HepG2 (cell line): ENCODE measurements at regions not wholly inside any gene's neighbourhood (a gene's known extent, or its start where the extent isn't known, plus 50 kb on each side); places are given as distances from the start of the nearest gene placed in this dataset.

Experiments used
- ATAC-seq: fragments of 200-7000 bp; cut with Tn5 transposase; 3 replicates; pipeline ENCODE4 v1.9.1; 2020; ENCODE audit warnings: mild to moderate bottlenecking, moderate library complexity
- BruUV-seq: library from RNA; stranded (reverse); fragments of 400-500 nt; replicated peaks from 2 replicates; lab custom pipeline; 2021; lab: Mats Ljungman, UMichigan
- CTCF ChIA-PET: fragments of 300-600 bp; formaldehyde crosslinking; extraction: SDS; loops from one replicate; lab custom pipeline; 2021; ENCODE audit warnings: low total read pairs, inconsistent platforms, low intra/inter-chr PET ratio; lab: Yijun Ruan, JAX
- POLR2A ChIA-PET: fragments of 350-600 bp; sonication (Branson Sonifier 250); formaldehyde crosslinking; loops from one replicate; lab custom pipeline; 2020; ENCODE audit warnings: antibody characterized with exemption, inconsistent platforms; lab: Yijun Ruan, JAX
- DNase-seq: peaks from one replicate; pipeline ENCODE4 v3.0.0-alpha.2; 2015; ENCODE audit warnings: low spot score
- FAIRE-seq: peaks from 3 replicates; lab custom pipeline; 2011; peaks lifted over from hg19 to GRCh38; lab: Jason Lieb, UNC
- H2AFZ ChIP-seq: one replicate; pipeline ENCODE4 v1.6.1; 2011; ENCODE audit warnings: low read length, inconsistent platforms
- H3K27ac ChIP-seq: fragments of 300-600 bp; 3 replicates; pipeline ENCODE4 v1.8.0; 2011; ENCODE audit warnings: mixed run types, mild to moderate bottlenecking, mixed read lengths, low read length, inconsistent platforms; ENCODE audit not compliant: insufficient read depth; ENCODE audit errors: extremely low read length
- H3K27me3 ChIP-seq, 2 experiments: fragments of 200-600 bp in 1 of 2; 2 replicates in 1 of 2; 3 replicates in 1 of 2; pipeline versions ENCODE4 v1.6.0 to v1.8.0; 2011; ENCODE audit warnings: low read length in 2 of 2, mild to moderate bottlenecking in 2 of 2, moderate library complexity in 2 of 2, inconsistent platforms in 1 of 2; ENCODE audit not compliant: insufficient read depth in 2 of 2, control insufficient read depth in 1 of 2
- H3K36me3 ChIP-seq, 2 experiments: fragments of 200-600 bp in 1 of 2; replicated peaks in 1 of 2; 2 replicates in 1 of 2; 3 replicates in 1 of 2; pipeline versions ENCODE4 v1.5.1 to v1.8.0; 2011; ENCODE audit warnings: low read length in 2 of 2, inconsistent platforms in 1 of 2; ENCODE audit not compliant: insufficient read depth in 2 of 2, control insufficient read depth in 1 of 2
- H3K4me1 ChIP-seq: 2 replicates; pipeline ENCODE4 v1.5.1; 2012; ENCODE audit warnings: low read length, inconsistent platforms; ENCODE audit not compliant: insufficient read depth
- H3K4me2 ChIP-seq: 2 replicates; pipeline ENCODE4 v1.6.0; 2011; ENCODE audit warnings: low read depth, low read length, inconsistent platforms
- H3K4me3 ChIP-seq, 3 experiments: fragments of 200-600 bp in 1 of 3; sonication (generic), shearing (Covaris generic) in 1 of 3; replicated peaks in 1 of 3; 2 replicates each; pipeline ENCODE4 v1.5.1; 2011 to 2016; ENCODE audit warnings: low read length in 3 of 3, inconsistent platforms in 2 of 3, low read depth in 2 of 3, mild to moderate bottlenecking in 2 of 3, control low read depth in 1 of 3, mixed read lengths in 1 of 3; ENCODE audit not compliant: insufficient read depth in 1 of 3
- H3K79me2 ChIP-seq: one replicate; pipeline ENCODE4 v1.6.1; 2011; ENCODE audit warnings: low read length, inconsistent platforms; ENCODE audit not compliant: insufficient read depth
- H3K9ac ChIP-seq: 2 replicates; pipeline ENCODE4 v1.6.0; 2011; ENCODE audit warnings: mild to moderate bottlenecking, low read depth, low read length, inconsistent platforms; ENCODE audit not compliant: insufficient read depth
- H3K9me3 ChIP-seq: 2 replicates; pipeline ENCODE4 v1.5.1; 2012; ENCODE audit warnings: mild to moderate bottlenecking, low read length
- H4K20me1 ChIP-seq: 2 replicates; pipeline ENCODE4 v1.6.0; 2011; ENCODE audit warnings: inconsistent platforms, mild to moderate bottlenecking, low read length, moderate library complexity; ENCODE audit not compliant: insufficient read depth
- ARNT ChIP-seq: fragments of 450-650 bp; IDR thresholded peaks from 2 replicates; pipeline ENCODE4 v1.6.1; 2017
- FOXK1 ChIP-seq: sonication (generic); formaldehyde crosslinking; IDR thresholded peaks from 2 replicates; pipeline ENCODE4 v1.4.0; 2020; ENCODE audit warnings: low read depth, missing genetic modification reagents, borderline replicate concordance
- KDM1A ChIP-seq: IDR thresholded peaks from 2 replicates; pipeline ENCODE4 v1.6.1; 2016; ENCODE audit warnings: missing compliant biosample characterization
- MYNN ChIP-seq: sonication (generic); formaldehyde crosslinking; IDR thresholded peaks from 2 replicates; pipeline ENCODE4 v1.4.0; 2020; ENCODE audit warnings: mild to moderate bottlenecking, low read depth, missing genetic modification reagents
- NFE2L2 ChIP-seq: fragments of 150-350 bp; IDR thresholded peaks from 2 replicates; pipeline ENCODE4 v1.6.1; 2014; ENCODE audit warnings: low read length
- NFIC ChIP-seq: IDR thresholded peaks from 2 replicates; pipeline ENCODE4 v1.6.1; 2012; ENCODE audit warnings: mild to moderate bottlenecking, low read length, inconsistent platforms
- REXO4 ChIP-seq: sonication (generic); formaldehyde crosslinking; IDR thresholded peaks from 2 replicates; pipeline ENCODE4 v1.8.0; 2022; ENCODE audit warnings: missing genetic modification reagents, mild to moderate bottlenecking, borderline replicate concordance
- SAFB2 ChIP-seq: sonication (generic); formaldehyde crosslinking; IDR thresholded peaks from 2 replicates; pipeline ENCODE4 v1.5.1; 2020; ENCODE audit warnings: missing genetic modification reagents, low read depth, mild to moderate bottlenecking, borderline replicate concordance
- SNAI1 ChIP-seq: sonication (generic); formaldehyde crosslinking; IDR thresholded peaks from 2 replicates; pipeline ENCODE4 v1.5.0; 2020; ENCODE audit warnings: mild to moderate bottlenecking, missing genetic modification reagents, borderline replicate concordance
- U2AF2 ChIP-seq: fragments of 200-400 bp; formaldehyde crosslinking; IDR thresholded peaks from 2 replicates; pipeline ENCODE4 v1.6.1; 2017; ENCODE audit warnings: low read depth, mild to moderate bottlenecking, low read length
- ZNF788 ChIP-seq: sonication (generic); formaldehyde crosslinking; IDR thresholded peaks from 2 replicates; pipeline ENCODE4 v1.5.0; 2020; ENCODE audit warnings: mild to moderate bottlenecking, missing genetic modification reagents, borderline replicate concordance
- WGBS: methylation state at CpG from one replicate; pipeline ENCODE4 v1.1.6; 2017; ENCODE audit warnings: low lambda C conversion rate; 5-methylcytosine and 5-hydroxymethylcytosine counted together
- in situ Hi-C: cut with HindIII; loops from 2 replicates; pipeline ENCODE4 v1.10.0; 2017; ENCODE audit warnings: low pct_unique_long_range_greater_than_20kb; ENCODE audit not compliant: extremely low pct_ligation_motif_present
- intact Hi-C: fragments of 100-400 bp; cut with micrococcal nuclease; formaldehyde crosslinking; loops from one replicate; pipeline ENCODE4 v1.10.0; 2022; ENCODE audit not compliant: unreplicated experiment
- TF ChIP-seq, protein P1 (sequence below): sonication (generic); formaldehyde crosslinking; IDR thresholded peaks from 2 replicates; pipeline ENCODE4 v1.8.0; 2022; ENCODE audit warnings: mild to moderate bottlenecking, missing genetic modification reagents, moderate library complexity
- TF ChIP-seq, protein P2 (sequence below): sonication (generic); formaldehyde crosslinking; IDR thresholded peaks from 2 replicates; pipeline ENCODE4 v1.4.0; 2020; ENCODE audit warnings: mild to moderate bottlenecking, missing genetic modification reagents, borderline replicate concordance
- TF ChIP-seq, protein P3 (sequence below): sonication (generic); formaldehyde crosslinking; IDR thresholded peaks from 2 replicates; pipeline ENCODE4 v1.8.1; 2023; ENCODE audit warnings: mild to moderate bottlenecking, inconsistent platforms, moderate library complexity, missing genetic modification reagents, borderline replicate concordance

DNA sequence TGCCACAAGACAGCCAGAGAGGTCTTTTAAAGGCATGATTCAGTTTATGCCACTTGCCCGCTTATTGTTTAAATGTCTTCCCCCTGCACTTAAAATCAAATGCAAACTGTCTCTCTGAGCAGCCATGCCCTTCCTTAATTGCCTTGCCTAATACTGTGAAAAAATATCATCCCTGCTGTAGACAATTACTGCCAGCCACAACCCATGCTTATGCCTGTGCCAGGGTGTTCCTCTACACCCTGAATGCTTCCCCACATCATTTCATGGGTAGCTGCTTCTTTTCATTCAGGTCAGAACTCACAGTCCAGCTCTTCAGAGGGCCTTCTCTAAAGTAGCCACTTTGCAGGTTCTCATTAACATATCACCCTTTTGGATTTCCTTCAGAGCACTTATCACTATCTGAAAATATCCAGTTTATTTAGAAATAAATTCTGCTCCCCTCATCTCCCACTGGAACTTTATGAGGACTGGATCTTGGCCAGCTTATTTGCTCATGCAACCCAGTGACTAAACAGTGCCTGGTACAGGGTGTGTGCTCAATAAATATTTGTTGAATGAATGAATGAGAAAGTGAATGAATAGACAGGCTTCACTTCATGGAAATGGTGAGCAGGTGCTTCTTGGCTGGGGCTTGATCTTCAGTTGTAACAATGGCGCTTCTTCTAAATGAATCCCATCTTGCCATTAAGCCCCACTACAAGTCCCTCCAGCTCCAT is 162.4 kb upstream of the MDFIC start:
- no peak overlapping the region for H3K4me2 ChIP-seq
- intact Hi-C loops, result no loop called here
- FAIRE-seq (no peak), ATAC-seq (no peak), DNase-seq (no peak)
- POLR2A ChIA-PET, result no interaction called here
- H3K79me2 ChIP-seq, result no peaks in the 10 kb centered on the region
- BruUV-seq, result no TSS peak
- no peaks in the 10 kb centered on the region for H3K9me3 ChIP-seq
- in situ Hi-C loops, result no loop called here
- CTCF ChIA-PET, result no interaction called here
- no peak overlapping the region for H3K9ac ChIP-seq
- no peak overlapping the region for H2AFZ ChIP-seq
- H3K4me1 ChIP-seq, result no peaks in the 10 kb centered on the region
- 93% methylated on average over 2 of the region's 2 CpGs for WGBS
- H4K20me1 ChIP-seq, result no peaks in the 10 kb centered on the region
- H3K36me3 ChIP-seq, result no peaks in the 10 kb centered on the region
- no peak overlapping the region for H3K4me3 ChIP-seq
- TF ChIP-seq U2AF2 (no peak), ARNT (no peak), SAFB2 (CRISPR knock-in tag) (no peak), REXO4 (no peak), ZNF788 (CRISPR knock-in tag) (no peak), NFIC (no peak), MYNN (CRISPR knock-in tag) (no peak), NFE2L2 (no peak), FOXK1 (CRISPR knock-in tag) (no peak), SNAI1 (CRISPR knock-in tag) (no peak), KDM1A (CRISPR knock-in tag) (no peak)
- TF ChIP-seq, protein P1, sequence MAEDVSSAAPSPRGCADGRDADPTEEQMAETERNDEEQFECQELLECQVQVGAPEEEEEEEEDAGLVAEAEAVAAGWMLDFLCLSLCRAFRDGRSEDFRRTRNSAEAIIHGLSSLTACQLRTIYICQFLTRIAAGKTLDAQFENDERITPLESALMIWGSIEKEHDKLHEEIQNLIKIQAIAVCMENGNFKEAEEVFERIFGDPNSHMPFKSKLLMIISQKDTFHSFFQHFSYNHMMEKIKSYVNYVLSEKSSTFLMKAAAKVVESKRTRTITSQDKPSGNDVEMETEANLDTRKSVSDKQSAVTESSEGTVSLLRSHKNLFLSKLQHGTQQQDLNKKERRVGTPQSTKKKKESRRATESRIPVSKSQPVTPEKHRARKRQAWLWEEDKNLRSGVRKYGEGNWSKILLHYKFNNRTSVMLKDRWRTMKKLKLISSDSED (CRISPR knock-in tag), result no peak
- TF ChIP-seq, protein P2, sequence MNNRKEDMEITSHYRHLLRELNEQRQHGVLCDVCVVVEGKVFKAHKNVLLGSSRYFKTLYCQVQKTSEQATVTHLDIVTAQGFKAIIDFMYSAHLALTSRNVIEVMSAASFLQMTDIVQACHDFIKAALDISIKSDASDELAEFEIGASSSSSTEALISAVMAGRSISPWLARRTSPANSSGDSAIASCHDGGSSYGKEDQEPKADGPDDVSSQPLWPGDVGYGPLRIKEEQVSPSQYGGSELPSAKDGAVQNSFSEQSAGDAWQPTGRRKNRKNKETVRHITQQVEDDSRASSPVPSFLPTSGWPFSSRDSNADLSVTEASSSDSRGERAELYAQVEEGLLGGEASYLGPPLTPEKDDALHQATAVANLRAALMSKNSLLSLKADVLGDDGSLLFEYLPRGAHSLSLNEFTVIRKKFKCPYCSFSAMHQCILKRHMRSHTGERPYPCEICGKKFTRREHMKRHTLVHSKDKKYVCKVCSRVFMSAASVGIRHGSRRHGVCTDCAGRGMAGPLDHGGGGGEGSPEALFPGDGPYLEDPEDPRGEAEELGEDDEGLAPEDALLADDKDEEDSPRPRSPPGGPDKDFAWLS (CRISPR knock-in tag), result no peak
- TF ChIP-seq, protein P3, sequence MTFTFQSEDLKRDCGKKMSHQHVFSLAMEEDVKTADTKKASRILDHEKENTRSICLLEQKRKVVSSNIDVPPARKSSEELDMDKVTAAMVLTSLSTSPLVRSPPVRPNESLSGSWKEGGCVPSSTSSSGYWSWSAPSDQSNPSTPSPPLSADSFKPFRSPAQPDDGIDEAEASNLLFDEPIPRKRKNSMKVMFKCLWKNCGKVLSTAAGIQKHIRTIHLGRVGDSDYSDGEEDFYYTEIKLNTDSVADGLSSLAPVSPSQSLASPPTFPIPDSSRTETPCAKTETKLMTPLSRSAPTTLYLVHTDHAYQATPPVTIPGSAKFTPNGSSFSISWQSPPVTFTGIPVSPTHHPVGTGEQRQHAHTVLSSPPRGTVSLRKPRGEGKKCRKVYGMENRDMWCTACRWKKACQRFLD (CRISPR knock-in tag), result no peak
- no peak overlapping the region for H3K27ac ChIP-seq
- no peaks in the 10 kb centered on the region for H3K27me3 ChIP-seq
